Forelimb muscle (tissue), 1 donor: ENCODE measurements at regions not wholly inside any gene's neighbourhood (a gene's known extent, or its start where the extent isn't known, plus 50 kb on each side); places are given as distances from the start of the nearest gene placed in this dataset.
"Not testable (repeated sequence)": the region's sequence is repeated elsewhere in the genome, so short reads cannot be mapped to it uniquely, and the experiment has no call there.

ENCODE experiments used
- DNase-seq: peaks from one replicate; pipeline ENCODE4 v3.0.0-alpha.2; 2013; ENCODE audit warnings: low read depth

DNA sequence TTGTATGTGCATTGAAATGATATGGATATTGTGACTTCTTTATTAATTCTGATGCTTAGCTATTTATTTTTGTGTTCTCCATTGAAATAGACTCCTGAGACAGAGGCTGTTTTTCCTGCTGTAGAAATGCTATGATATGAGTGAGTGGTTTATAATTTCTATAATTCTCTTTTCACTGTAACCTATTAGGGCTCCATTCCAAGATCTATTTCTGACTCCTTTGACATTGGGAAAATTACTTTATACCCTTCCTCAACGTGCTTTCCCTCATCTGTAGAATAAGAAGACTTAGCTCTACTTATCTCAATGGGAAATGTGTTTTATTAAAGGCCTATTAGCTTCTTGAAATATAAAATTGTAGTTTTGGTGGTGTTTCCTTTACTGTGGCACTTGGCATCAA lies 144.5 kb upstream of the RPRM start:
- no peak for DNase-seq

GRCh38 chr2:153626676-153627075 lies 148.1 kb upstream of the RPRM start:
- DNase-seq = no peak

DNA sequence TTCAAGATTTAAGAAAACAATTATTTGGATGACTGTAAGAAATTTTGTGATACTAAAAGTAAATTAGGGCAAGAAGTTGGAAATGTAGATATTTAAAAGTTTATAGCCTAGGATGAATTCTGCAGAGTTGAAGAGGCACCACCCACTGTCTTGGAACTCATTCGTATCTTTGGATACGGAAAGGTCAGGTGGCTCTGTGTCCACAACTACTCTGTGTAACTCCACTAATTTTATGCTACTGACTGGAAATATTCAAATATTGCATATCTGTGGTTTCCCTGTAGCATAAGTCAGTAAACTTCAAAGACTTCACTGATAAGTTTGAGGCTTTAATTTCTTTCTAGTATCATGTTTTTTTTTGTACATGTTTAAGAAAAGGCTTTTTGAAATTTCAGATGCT lies 156.9 kb upstream of the RPRM start:
- no peak for DNase-seq

GRCh38 chr2:153641046-153641445 lies 162.5 kb upstream of the RPRM start:
- no peak for DNase-seq

DNA sequence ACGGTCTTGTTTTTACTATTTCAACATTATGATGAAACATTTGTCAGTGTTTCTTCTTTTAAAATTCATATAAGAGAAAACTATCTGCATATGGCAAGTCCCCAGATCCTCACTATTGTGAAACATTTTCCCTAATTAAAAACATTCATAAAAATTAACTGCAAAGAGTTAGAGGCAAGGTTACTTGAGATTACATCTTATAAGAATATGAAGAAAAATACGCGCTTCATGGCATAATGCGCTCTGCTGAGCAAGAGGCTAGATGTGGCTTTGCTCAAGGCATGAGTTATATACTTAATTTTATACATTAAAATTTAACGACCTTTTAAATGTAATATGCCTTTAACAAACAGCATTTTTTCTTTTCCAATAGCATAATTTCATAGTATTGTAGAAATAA lies 166.4 kb upstream of the RPRM start:
- DNase-seq = no peak

GRCh38 chr2:153645599-153645998 lies 167.0 kb upstream of the RPRM start:
- DNase-seq = peak; percentile 60

DNA sequence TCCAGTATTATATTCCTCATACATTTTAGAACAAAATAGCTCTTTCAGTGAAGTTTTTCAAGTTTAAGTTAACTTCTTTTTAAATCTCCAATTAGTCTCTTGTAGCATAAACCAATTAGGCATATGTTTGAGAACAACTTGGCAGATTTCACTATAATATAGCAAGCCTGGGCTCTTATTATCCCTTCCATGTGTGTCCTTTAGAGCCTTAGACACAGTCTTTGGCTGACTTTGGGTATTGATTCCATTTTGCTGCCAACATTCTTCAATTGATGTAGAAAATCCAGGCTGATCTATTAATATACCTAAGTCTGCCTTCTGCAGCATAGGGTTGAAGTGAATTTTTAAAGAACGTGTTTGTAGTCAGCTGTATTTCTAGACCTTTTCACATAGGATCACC lies 179.1 kb upstream of the RPRM start:
- no peak for DNase-seq

DNA sequence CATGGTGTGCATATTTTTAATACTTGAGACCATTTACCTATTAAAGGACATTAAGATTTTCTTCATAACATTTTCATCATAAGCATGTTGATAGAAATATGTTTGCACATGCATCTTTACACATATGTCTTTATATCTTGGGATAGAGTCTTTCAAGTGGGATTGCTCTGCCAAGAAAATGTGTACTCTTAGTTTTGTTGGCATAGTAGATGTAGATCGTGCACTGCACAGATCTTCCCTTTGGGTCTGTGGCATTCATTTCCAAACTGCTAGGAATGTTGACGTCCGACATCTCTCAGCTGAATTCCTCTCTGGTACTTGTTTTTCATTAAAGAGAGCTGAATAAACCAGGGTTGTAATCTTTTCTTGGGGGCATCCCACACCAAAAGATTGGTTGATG lies 183.2 kb upstream of the RPRM start:
- no peak for DNase-seq

DNA sequence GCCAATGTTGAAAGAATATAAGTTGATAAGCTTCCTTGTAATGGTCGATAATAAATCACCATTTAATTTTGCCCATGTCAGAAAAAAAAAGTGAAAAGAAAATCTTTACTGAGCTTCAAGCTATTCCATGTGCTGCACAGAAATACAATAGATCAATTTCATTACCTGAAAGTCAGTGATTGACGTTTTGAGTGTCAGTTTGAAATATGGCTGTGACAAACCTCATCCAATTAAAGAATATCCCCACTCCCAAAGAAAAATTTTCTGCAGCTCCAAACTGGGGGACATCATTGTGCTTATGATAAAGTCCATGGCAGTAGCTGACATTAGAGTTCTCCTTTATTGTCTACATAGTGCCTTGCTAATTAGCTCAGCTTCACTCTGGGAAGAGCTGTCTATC lies 184.8 kb upstream of the RPRM start:
- DNase-seq = no peak

DNA sequence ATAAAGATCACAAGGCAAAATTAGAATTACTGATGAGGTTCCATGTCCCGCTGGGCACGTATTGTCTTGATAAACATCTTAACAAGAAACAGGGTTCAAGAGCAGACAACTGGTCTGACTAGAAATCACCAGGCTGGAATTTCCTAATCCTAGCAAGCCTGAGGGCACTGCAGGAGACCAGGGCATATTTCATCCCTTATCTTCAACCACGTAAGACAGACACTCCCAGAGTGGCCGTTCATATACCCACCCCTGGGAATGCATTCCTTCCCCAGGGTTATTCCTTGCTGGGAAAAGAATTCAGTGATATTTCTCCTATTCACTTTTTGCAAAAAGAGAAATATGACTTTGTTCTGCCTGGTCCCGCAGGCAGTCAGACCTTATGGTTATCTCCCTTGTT lies 185.4 kb upstream of the RPRM start:
- not testable (repeated sequence) for DNase-seq

DNA sequence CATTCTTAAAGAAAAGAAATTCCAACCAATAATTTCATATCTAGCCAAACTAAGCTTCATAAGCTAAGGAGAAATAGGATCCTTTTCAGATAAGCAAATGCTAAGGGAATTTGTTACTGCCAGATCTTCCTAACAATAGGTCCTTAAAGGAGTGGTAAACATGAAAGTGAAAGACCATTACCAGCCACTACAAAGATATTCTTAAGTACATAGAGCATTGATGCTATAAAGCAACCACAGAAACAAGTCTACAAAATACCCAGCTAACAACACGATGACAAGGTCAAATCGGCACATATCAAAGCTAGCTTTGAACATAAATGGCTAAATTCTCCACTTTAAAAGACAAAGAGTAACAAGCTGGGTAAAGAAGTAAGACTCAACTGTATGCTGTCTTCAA lies 188.9 kb upstream of the RPRM start:
- DNase-seq = no peak

DNA sequence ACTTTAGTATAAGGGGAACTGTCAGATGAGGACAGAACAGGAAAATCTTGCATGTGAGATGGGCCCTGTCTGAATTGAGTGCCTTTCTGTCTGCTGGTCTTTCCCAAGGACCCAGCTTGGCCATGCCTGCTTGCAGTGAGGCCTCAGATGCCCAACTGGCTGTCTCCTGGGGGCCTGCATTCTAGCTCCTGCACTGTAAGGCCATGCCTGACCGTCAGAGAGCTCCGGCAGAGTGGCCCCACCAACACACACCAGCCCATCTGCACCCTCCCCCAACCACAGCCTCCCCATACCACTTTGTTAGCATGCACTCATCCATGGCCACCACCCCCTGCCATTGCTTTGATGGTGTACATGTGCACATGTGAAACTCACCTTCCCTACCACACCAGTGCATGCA lies 190.4 kb upstream of the RPRM start:
- no peak for DNase-seq

GRCh38 chr2:153710128-153710527 lies 161.6 kb upstream of the GALNT13 start:
- no peak for DNase-seq

GRCh38 chr2:153715218-153715850 lies 156.4 kb upstream of the GALNT13 start:
- no peak for DNase-seq

GRCh38 chr2:153717060-153717459 lies 154.7 kb upstream of the GALNT13 start:
- DNase-seq = no peak

DNA sequence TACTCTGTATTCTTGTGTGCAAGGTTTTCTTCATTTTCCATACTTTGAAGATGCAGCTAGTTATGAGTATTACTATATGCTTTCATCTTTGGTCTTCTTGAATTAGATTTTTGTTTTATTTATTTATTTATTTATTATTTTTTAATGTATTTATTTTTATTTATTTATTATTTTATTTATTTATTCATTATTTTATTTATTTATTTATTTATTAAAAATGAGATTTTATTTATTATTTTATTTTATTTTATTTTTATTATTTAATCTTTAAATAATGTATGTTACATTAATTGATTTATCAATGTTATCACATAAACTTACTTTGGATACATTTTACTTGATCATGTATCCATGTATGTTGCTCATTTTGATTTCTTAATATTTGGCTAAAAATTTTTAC lies 132.3 kb upstream of the GALNT13 start:
- DNase-seq = no peak

- no peak for DNase-seq
Observed at GRCh38 chr2:153761936-153762335, 109.8 kb upstream of the GALNT13 start.

- DNase-seq = no peak
Observed at GRCh38 chr2:153766415-153766814, 105.3 kb upstream of the GALNT13 start.

DNA sequence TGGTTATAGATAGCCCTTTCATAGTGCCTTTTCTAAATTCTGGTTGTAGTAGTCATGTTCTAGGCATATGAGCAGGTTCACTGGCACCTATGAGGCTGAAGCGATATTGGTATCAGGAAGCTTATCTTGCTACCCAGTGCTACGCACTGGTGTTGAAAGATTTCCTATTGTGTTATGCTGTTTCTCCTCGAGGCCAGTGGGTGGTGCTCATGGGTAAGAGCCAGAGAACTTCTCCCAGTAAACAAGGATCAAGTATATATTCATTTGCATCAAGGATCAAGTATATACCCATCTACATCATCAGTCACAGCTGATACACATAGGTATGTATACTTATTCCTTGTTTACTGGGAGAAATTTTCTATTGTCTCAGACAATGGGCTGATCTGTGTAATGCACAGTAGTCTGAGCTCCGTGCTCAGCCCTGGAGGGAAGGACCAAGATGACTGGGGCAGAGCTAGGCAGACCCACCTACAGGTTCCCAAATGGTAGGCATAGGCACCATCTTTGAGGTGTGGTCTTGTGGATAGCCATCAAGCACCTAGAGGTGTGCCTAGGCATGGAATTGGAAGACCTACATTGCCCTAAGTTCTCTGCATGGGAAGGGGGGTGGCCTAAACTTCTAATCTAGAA lies 101.2 kb upstream of the GALNT13 start:
- DNase-seq = no peak

DNA sequence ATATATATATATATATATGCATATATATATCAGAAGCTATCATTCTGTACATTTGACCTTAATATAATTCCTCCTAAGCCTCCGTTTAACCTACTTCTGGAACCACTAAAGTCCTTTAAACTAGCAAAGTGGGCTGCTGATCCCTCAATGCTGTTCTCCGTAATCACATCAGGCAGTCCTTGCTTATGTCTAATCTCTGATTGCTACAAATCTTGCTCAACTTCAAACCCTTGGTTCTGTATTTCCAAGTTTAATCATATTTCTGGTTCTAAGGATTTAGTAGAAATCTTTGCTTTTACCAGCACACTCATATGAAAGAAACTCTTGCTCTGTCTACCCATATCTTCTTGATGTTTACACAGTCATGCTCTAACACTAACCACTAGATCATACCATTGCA lies 91.5 kb upstream of the GALNT13 start:
- no peak for DNase-seq

DNA sequence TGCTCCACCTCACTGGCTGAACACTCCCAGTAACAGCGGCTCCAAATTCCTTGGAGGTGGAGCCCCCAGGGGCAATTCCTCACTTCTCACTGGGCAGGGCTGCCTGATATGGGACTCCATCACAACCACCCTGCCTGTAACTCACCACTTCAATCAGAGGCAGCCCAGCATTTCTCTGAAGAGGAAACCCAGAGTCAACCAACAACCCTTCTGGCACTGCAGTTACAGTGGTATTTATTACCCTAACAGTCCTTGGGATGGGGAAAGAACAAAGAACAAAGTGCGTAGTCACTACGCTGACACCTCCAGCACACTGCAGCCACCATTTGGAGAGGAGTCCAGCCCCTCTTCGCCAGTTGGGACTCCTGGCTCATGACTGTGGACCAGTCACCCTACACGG lies 85.7 kb upstream of the GALNT13 start:
- no peak for DNase-seq

DNA sequence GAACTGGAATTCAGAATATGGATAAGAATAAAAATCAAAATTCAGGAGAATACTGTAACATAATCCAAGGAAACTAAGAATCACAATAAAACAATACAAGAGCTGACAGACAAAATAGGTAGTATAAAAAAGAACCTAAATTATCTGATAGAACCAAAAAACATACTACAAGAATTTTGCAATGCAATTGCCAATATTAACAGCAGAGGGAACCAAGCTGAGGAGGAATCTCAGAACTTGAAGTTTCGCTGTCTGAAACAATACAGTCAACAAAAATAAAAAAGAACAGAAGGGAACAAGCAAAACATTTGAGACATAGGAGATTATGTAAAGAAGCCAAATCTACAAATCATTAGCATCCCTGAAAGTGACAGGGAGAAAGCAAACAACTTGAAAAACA lies 84.1 kb upstream of the GALNT13 start:
- DNase-seq = no peak

DNA sequence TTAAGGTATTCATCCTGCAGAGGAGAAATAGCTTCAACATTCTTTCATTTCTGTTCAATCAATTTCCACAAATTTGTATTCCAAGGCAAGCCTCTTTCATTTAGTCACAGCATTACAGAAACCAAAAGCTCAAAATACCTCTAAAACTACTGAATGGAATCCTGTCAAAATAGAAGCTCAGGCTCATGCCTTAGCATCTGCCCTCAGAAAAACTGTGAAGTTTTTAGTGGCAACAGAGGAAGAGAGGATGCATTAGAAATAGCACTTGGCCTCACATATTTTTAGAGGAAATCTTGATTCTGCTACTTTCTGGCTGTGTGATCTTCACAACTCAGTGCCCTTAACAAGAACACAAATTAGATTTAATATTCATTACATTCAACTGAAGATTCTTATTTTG lies 69.1 kb upstream of the GALNT13 start:
- no peak for DNase-seq

DNA sequence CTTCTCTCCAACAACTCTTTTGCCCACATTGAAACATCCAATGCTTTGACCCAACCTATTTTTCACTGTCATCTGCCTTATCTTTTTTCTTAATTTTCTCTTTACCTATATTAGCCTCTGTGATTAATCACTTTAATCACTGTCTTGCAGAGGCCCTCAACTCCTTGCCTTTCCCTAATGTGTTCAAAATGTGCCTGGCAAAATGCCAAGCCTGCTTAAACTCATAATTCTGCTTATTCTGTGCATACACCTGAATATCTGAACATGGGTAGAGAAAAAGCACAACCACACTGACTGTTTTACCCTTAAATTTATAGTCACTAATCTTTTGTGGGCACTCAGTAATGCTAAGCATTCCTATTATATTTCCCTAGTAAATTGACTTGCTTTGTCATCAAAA lies 63.0 kb upstream of the GALNT13 start:
- DNase-seq = no peak
